GM10248 (cell line): ENCODE measurements at regions not wholly inside any gene's neighbourhood (a gene's known extent, or its start where the extent isn't known, plus 50 kb on each side); places are given as distances from the start of the nearest gene placed in this dataset.

Experiments used
- CTCF ChIA-PET: fragments of 300-600 bp; sonication (Branson Sonifier 250); formaldehyde crosslinking; extraction: SDS; loops from one replicate; lab custom pipeline; 2021; ENCODE audit warnings: antibody characterized with exemption; lab: Yijun Ruan, JAX
- POLR2A ChIA-PET: fragments of 350-650 bp; sonication (Branson Sonifier 250); formaldehyde crosslinking; extraction: SDS; loops from one replicate; lab custom pipeline; 2020; ENCODE audit warnings: antibody characterized with exemption; lab: Yijun Ruan, JAX
- DNase-seq: peaks from one replicate; pipeline ENCODE4 v3.0.0; 2012; ENCODE audit errors: extremely low spot score
- TF ChIP-seq, protein P1 (sequence below): IDR thresholded peaks from 2 replicates; pipeline ENCODE4 v1.5.1; 2012; ENCODE audit warnings: mild to moderate bottlenecking, low read depth; ENCODE audit errors: extremely low read depth, missing control alignments, control extremely low read depth

GRCh38 chr3:66588340-66588847, 87.6 kb upstream of the LRIG1 start:
- CTCF ChIA-PET: interaction anchor here (1.5 kb wide), 1 partner anchor 180 kb away, joined by 5 read pairs; no protein-coding TSS in a partner anchor
- POLR2A ChIA-PET: no interaction called here
- TF ChIP-seq, protein P1, sequence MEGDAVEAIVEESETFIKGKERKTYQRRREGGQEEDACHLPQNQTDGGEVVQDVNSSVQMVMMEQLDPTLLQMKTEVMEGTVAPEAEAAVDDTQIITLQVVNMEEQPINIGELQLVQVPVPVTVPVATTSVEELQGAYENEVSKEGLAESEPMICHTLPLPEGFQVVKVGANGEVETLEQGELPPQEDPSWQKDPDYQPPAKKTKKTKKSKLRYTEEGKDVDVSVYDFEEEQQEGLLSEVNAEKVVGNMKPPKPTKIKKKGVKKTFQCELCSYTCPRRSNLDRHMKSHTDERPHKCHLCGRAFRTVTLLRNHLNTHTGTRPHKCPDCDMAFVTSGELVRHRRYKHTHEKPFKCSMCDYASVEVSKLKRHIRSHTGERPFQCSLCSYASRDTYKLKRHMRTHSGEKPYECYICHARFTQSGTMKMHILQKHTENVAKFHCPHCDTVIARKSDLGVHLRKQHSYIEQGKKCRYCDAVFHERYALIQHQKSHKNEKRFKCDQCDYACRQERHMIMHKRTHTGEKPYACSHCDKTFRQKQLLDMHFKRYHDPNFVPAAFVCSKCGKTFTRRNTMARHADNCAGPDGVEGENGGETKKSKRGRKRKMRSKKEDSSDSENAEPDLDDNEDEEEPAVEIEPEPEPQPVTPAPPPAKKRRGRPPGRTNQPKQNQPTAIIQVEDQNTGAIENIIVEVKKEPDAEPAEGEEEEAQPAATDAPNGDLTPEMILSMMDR: no peak
- no peak for DNase-seq

DNA sequence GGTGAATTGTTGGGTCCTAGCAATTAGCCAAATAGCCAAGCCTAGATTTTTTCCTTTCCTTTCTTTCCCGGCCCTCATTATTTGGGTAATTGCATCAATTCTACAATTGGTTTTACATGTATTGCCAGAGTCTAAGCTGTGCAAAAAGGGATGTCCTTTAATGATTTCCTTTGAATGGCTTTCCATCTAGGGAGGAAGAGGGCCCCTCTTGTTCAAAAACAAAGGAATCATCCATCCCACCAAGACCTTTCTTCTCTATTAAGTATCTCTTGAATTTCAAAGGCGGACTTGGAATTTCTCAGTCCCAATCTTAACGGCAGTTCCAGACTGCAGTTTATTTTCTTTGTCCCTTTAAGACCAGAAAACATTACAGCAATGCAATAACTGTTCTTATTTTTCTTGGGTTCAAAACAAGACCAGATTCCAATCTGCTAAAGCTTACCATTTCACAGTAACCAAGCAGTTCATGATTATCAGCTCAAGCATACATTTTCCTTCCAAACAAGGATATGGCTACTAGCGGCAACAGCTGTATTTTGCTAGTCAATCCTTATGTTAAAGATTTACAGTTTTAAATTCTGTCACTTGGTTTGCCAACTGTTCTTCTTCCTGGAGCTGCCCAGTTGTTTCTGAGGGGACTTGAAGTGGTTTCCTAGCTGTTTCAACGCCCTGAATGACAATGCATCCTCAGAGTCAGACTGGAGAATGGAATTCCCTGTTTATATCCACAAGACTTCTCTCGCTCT, 91.4 kb upstream of the LRIG1 start:
- POLR2A ChIA-PET: no interaction called here
- CTCF ChIA-PET: no interaction called here

GRCh38 chr3:66592927-66593625, 92.3 kb upstream of the LRIG1 start:
- ChIA-PET CTCF (no interaction called here), POLR2A (no interaction called here)
- TF ChIP-seq, protein P1: no peak
- no peak for DNase-seq

More for the DNA sequence above, 91.4 kb upstream of the LRIG1 start:
- no peak for DNase-seq
- TF ChIP-seq, protein P1: no peak

GRCh38 chr3:66593978-66594377, 93.2 kb upstream of the LRIG1 start:
- TF ChIP-seq, protein P1: no peak
- no peak for DNase-seq
- CTCF ChIA-PET: interaction anchor here (1.0 to 1.2 kb wide), 2 partner anchors 23 to 187 kb away, joined by 3 to 5 read pairs; no protein-coding TSS in a partner anchor
- POLR2A ChIA-PET: no interaction called here

GRCh38 chr3:66597308-66597863, 96.6 kb upstream of the LRIG1 start:
- ChIA-PET CTCF (interaction anchor here (1.2 kb wide), 1 partner anchor 9 kb away, joined by 3 read pairs; no protein-coding TSS in a partner anchor), POLR2A (no interaction called here)
- DNase-seq: no peak
- TF ChIP-seq, protein P1: no peak

DNA sequence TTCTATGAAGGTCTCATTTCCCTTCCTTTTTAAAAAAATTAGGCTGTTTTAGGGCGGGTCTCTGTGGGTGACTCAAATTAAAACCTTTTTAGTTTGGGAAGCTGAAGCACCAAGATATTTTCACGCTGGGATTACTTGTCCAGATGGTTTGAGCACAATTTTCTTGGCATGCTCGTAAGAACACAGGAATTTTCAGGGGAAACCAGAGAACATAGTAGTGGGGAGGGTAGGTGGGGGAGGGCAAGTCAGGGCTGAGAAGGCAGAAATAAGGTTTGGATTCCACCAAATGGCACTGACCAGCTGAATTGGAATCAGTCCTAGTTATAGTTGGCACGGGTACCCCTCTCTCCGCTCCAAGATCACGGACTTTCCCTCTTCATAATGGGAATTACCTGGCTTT, 97.3 kb upstream of the LRIG1 start:
- no peak for DNase-seq
- ChIA-PET CTCF (no interaction called here), POLR2A (no interaction called here)

More for the DNA sequence above, 97.3 kb upstream of the LRIG1 start:
- TF ChIP-seq, protein P1: no peak
